SKM-1 (cell line): ENCODE measurements at regions not wholly inside any gene's neighbourhood (a gene's known extent, or its start where the extent isn't known, plus 50 kb on each side); places are given as distances from the start of the nearest gene placed in this dataset.

Source experiments
- DNase-seq: peaks from one replicate; lab custom pipeline; 2025; ENCODE audit not compliant: unreplicated experiment; lab: John Stamatoyannopoulos, UW

- DNase-seq: no peak
Measured at GRCh38 chr2:207474863-207475485, 54.8 kb upstream of the CREB1 start.

- DNase-seq: no peak
Measured at GRCh38 chr2:207475546-207475945, 54.2 kb upstream of the CREB1 start.

GRCh38 chr2:207477896-207478295 lies 51.9 kb upstream of the CREB1 start:
- DNase-seq: no peak

- DNase-seq: no peak
Measured at GRCh38 chr2:207478572-207478971, 51.2 kb upstream of the CREB1 start.

- DNase-seq: no peak
Measured at GRCh38 chr2:207479198-207479785, 50.5 kb upstream of the CREB1 start.
